Muscle layer of colon (tissue), 2 donors: ENCODE measurements at regions not wholly inside any gene's neighbourhood (a gene's known extent, or its start where the extent isn't known, plus 50 kb on each side); places are given as distances from the start of the nearest gene placed in this dataset.
"Not testable (repeated sequence)": the region's sequence is repeated elsewhere in the genome, so short reads cannot be mapped to it uniquely, and the experiment has no call there.

Experiments used
- H3K27ac ChIP-seq: one replicate; pipeline ENCODE4 v1.7.0; 2013; ENCODE audit warnings: low read depth, mild to moderate bottlenecking, low read length, moderate library complexity
- H3K27me3 ChIP-seq, 2 donors: one replicate each; pipeline ENCODE4 v1.7.0; 2013; ENCODE audit warnings: low read length in 2 of 2, mild to moderate bottlenecking in 2 of 2; ENCODE audit not compliant: insufficient read depth in 2 of 2, control insufficient read depth in 1 of 2
- H3K36me3 ChIP-seq: one replicate; pipeline ENCODE4 v1.7.0; 2013; ENCODE audit warnings: mild to moderate bottlenecking, low read length; ENCODE audit not compliant: insufficient read depth
- H3K4me1 ChIP-seq: one replicate; pipeline ENCODE4 v1.7.0; 2013; ENCODE audit warnings: mild to moderate bottlenecking, low read length; ENCODE audit not compliant: insufficient read depth
- H3K4me3 ChIP-seq, 2 donors: one replicate each; pipeline ENCODE4 v1.7.0; 2013; ENCODE audit warnings: low read length in 2 of 2, low read depth in 1 of 2, mild to moderate bottlenecking in 1 of 2, moderate library complexity in 1 of 2
- H3K9ac ChIP-seq: one replicate; pipeline ENCODE4 v1.7.0; 2013; ENCODE audit warnings: low read length
- H3K9me3 ChIP-seq: one replicate; pipeline ENCODE4 v1.7.0; 2013; ENCODE audit warnings: mild to moderate bottlenecking, low read length
- donor health status: abdominal sarcoma.
- donor health status: Adenocarcinoma of cecum.

DNA sequence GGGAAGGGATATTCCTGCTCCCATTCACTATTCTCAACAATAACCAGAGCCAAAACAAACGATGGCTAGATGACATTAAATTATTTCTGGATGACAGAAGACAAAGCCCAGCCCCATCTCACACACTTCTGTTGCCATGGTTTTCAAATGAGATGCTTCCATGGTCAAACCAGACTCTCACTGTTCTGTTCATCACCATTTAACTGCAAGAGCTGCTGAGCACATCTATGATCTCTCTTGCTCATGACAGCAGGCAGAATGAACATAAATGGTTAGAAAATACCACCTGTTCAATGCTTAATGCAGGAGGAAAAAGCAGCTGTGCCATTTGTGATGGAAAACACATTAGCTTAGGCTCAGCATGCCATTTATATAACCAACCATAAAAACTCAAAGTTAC, 758.6 kb upstream of the ZWINT start:
- H3K36me3 ChIP-seq, result no peaks in the 10 kb centered on the region
- no peaks in the 10 kb centered on the region for H3K4me1 ChIP-seq
- no peaks in the 10 kb centered on the region for H3K27me3 ChIP-seq
- H3K4me3 ChIP-seq, result no peak overlapping the region
- H3K9me3 ChIP-seq, result no peaks in the 10 kb centered on the region
- H3K9ac ChIP-seq, result no peak overlapping the region
- H3K27ac ChIP-seq, result no peak overlapping the region

DNA sequence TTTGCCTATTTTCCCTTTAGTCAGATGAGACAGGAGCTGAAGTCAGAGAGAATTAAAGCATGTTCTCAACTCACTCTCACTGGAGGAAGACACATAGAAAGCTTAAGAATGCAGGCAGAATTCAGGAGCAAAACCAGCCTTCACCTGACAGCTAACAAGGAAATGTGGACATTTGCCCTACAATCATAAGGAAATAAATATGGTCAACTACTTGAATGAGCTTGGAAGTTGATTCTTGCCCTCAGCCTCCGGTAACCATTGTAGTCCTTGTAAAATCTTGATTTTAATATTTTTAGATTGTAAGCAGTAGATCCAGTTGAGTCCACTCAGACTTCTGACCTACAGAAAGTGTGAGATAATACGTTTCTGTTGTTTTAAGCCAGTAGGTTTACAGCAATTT, 752.5 kb upstream of the ZWINT start:
- H3K4me1 ChIP-seq, result no peaks in the 10 kb centered on the region
- H3K27me3 ChIP-seq, result no peaks in the 10 kb centered on the region
- no peak overlapping the region for H3K4me3 ChIP-seq
- no peak overlapping the region for H3K9ac ChIP-seq
- H3K27ac ChIP-seq, result no peak overlapping the region
- no peaks in the 10 kb centered on the region for H3K36me3 ChIP-seq
- no peaks in the 10 kb centered on the region for H3K9me3 ChIP-seq

GRCh38 chr10:57102236-57102635, 741.2 kb upstream of the ZWINT start:
- H3K27me3 ChIP-seq, result no peaks in the 10 kb centered on the region
- no peaks in the 10 kb centered on the region for H3K36me3 ChIP-seq
- H3K9me3 ChIP-seq, result no peaks in the 10 kb centered on the region
- no peak overlapping the region for H3K9ac ChIP-seq
- H3K4me1 ChIP-seq, result no peaks in the 10 kb centered on the region
- H3K27ac ChIP-seq, result no peak overlapping the region
- H3K4me3 ChIP-seq, result no peak overlapping the region

GRCh38 chr10:57098146-57098545, 737.1 kb upstream of the ZWINT start:
- Histone ChIP-seq H3K9me3 (no peaks in the 10 kb centered on the region), H3K9ac (no peak overlapping the region), H3K36me3 (no peaks in the 10 kb centered on the region), H3K4me1 (no peaks in the 10 kb centered on the region), H3K27me3 (no peaks in the 10 kb centered on the region), H3K4me3 (no peak overlapping the region), H3K27ac (no peak overlapping the region)

DNA sequence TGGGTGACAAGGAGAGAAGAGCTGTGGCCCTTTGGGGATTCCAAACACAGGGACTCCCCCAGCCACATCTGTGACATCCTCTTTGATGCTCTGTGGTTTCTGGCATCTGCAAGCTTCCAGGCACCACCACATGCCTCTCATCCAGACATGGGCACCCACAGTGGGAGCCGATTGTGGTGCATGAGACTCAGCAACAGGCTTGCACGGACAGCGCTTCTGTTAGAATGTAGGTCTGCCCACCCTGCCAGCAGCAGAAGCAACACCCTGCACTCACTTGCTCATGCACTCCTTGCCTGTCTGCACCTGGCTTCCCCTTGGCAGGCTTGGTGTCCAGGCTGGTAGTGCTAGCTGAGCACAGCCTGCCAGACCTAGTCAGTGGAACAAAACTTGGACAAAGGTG, 735.0 kb upstream of the ZWINT start:
- no peaks in the 10 kb centered on the region for H3K27me3 ChIP-seq
- no peaks in the 10 kb centered on the region for H3K9me3 ChIP-seq
- H3K9ac ChIP-seq, result no peak overlapping the region
- H3K36me3 ChIP-seq, result no peaks in the 10 kb centered on the region
- no peak overlapping the region for H3K27ac ChIP-seq
- H3K4me1 ChIP-seq, result no peaks in the 10 kb centered on the region
- H3K4me3 ChIP-seq, result no peak overlapping the region

DNA sequence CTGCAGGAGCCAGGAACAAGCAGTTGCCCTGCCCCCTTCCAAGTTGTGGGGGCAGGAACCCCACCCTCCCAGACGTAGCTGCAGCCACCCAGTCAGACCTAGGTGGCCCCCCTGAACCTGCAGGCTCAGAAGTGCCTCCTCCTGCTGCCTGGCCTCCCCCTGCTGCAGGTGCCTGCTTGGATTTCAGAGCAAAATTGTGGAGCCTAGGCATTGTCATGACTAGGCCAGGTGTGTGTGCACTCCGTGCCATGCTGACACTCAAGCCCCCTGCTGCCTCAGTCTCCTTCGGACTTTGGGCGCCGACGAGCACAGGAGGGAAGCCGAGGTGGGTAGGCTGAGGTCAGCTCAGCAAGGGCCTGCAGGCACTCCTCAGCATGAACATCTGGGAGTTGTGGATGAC, 733.9 kb upstream of the ZWINT start:
- Histone ChIP-seq H3K4me1 (no peaks in the 10 kb centered on the region), H3K9ac (no peak overlapping the region), H3K4me3 (no peak overlapping the region), H3K36me3 (no peaks in the 10 kb centered on the region), H3K27me3 (no peaks in the 10 kb centered on the region), H3K27ac (no peak overlapping the region), H3K9me3 (no peaks in the 10 kb centered on the region)

- Histone ChIP-seq H3K27me3 (no peaks in the 10 kb centered on the region), H3K27ac (no peak overlapping the region)
Measured at GRCh38 chr10:57094083-57094482, 733.0 kb upstream of the ZWINT start.

GRCh38 chr10:57053530-57053929, 692.5 kb upstream of the ZWINT start:
- Histone ChIP-seq H3K36me3 (no peaks in the 10 kb centered on the region), H3K4me1 (no peaks in the 10 kb centered on the region), H3K9me3 (no peaks in the 10 kb centered on the region), H3K27me3 (no peaks in the 10 kb centered on the region), H3K9ac (no peak overlapping the region), H3K27ac (no peak overlapping the region), H3K4me3 (no peak overlapping the region)

More at GRCh38 chr10:57094083-57094482, 733.0 kb upstream of the ZWINT start:
- Histone ChIP-seq H3K9ac (no peak overlapping the region), H3K4me3 (no peak overlapping the region), H3K4me1 (no peaks in the 10 kb centered on the region), H3K36me3 (no peaks in the 10 kb centered on the region), H3K9me3 (no peaks in the 10 kb centered on the region)

GRCh38 chr10:57049096-57049495, 688.0 kb upstream of the ZWINT start:
- Histone ChIP-seq H3K4me3 (no peak overlapping the region), H3K9me3 (no peaks in the 10 kb centered on the region), H3K27ac (no peak overlapping the region)

DNA sequence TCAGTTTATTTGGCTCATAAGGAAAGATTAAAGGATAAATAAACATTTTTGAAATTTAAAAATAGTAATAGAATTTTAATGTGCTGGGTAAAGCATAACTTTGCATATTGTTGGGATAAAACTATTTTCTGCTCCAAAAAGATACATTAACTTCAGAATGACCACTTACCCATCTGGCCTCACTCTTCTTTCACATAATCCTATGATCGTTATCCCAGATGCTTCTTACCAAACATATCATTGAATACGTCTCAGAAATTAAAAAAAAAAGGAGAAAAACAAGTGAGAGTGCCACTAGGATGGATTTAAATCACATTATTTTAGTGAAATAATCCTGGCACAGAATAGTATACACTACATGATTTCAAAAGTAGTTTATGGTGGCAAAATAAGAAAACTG, 677.5 kb upstream of the ZWINT start:
- Histone ChIP-seq H3K9ac (no peak overlapping the region), H3K9me3 (no peaks in the 10 kb centered on the region), H3K36me3 (no peaks in the 10 kb centered on the region), H3K4me1 (no peaks in the 10 kb centered on the region), H3K4me3 (no peak overlapping the region), H3K27me3 (no peaks in the 10 kb centered on the region), H3K27ac (no peak overlapping the region)

More at GRCh38 chr10:57049096-57049495, 688.0 kb upstream of the ZWINT start:
- no peaks in the 10 kb centered on the region for H3K27me3 ChIP-seq
- H3K36me3 ChIP-seq, result no peaks in the 10 kb centered on the region
- no peaks in the 10 kb centered on the region for H3K4me1 ChIP-seq
- no peak overlapping the region for H3K9ac ChIP-seq

DNA sequence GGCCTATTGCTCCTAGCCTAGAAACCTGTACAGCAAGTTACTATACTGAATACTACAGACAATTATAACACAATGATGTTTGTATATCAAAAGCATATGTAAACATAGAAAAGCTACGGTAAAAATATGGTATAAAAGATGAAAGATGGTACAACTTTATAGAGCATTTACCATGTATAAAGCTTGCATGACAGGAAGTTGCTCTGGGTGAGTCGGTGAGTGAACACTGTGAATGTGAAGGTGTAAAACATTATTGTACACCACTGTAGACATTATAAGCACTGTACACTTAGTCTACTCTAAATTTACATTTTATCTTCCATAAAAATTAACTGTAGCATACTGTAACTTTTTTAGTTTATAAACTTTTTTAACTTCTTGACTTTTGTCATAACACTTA, 674.3 kb upstream of the ZWINT start:
- Histone ChIP-seq H3K9ac (no peak overlapping the region), H3K9me3 (no peaks in the 10 kb centered on the region), H3K4me1 (no peaks in the 10 kb centered on the region), H3K27me3 (no peaks in the 10 kb centered on the region), H3K36me3 (no peaks in the 10 kb centered on the region), H3K27ac (no peak overlapping the region), H3K4me3 (no peak overlapping the region)

DNA sequence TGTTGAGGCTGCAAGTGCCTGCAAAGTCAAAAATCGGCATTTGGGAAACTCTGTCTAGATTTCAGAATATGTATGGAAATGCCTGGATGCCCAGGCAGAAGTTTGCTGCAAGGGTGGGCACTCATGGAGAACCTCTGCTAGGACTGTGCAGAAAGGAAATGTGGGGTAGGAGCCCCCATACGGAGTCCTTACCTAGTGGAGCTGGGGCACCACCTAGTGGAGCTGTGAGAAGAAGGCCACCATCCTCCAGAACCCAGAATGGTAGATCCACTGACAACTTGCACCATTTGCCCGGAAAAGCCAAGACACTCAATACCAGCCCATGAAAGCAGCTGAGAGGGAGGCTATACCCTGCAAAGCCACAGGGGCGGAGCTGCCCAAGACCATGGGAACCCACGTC, 671.2 kb upstream of the ZWINT start:
- H3K4me1 ChIP-seq, H3K4me3 ChIP-seq, H3K9me3 ChIP-seq, H3K36me3 ChIP-seq, H3K9ac ChIP-seq, H3K27ac ChIP-seq, H3K27me3 ChIP-seq: not testable (repeated sequence)
